GM21367 (cell line): ENCODE measurements at regions not wholly inside any gene's neighbourhood (a gene's known extent, or its start where the extent isn't known, plus 50 kb on each side); places are given as distances from the start of the nearest gene placed in this dataset.

Experiments
- ATAC-seq: cut with Tn5 transposase; IDR thresholded peaks from one replicate; pipeline ENCODE4 v1.9.1; 2021; ENCODE audit not compliant: unreplicated experiment

DNA sequence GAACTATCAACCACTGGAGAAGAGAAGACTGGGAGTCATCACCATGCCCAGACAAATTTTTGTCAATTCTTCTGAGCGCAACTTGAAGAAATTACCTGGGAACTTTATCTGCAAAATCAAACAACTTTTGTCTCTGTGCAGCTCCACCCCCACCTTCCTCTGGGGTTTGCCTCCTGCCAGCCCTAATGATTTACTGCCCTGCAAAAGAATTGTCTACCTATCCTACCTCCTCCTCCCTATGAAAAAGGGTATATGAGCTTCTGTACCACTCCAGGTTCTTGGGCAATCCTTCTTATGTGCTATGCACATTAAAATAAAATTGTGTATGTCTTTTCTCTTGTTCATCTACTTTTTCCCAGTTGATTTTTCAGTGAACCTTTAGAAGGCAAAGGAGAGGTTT lies 191.9 kb downstream of the URB2 start:
- ATAC-seq: no peak

DNA sequence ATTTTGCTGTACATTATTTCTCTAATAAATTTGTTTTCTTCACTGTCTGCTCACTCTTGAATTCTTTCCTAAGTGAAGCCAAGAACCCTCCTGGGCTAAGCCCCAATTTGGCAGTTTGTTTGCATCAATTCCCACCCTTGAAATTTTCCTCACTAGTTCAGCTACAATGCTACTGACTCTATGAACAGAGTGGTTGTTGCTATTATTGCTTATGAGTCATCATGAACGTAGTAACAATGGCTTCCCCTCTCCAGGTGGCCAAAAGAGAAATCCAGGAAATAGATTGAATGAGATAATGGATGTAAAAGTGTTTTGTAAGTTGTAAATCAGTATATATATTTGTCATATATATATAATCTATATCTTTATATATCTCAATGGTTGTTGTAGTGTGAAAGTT lies 193.0 kb downstream of the URB2 start:
- no peak for ATAC-seq

DNA sequence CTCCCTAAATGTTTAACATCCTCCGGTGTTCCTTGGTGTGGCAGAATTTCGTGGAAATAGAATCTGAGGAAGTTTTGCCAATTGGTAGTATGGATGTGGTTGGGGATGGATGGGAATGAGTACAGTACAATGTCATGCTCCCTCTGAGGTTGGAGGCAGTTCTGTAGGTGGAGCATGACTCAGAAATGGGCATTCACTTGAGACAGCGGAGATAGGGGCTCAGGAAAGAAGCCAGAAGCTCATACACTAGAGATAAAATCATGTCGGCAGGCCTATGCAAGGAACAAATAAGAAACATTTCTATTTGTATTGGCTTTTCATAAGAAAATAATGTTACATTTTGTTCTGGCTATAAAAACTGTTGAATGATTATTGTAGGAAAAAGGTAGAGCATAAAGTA lies 196.0 kb downstream of the URB2 start:
- no peak for ATAC-seq

DNA sequence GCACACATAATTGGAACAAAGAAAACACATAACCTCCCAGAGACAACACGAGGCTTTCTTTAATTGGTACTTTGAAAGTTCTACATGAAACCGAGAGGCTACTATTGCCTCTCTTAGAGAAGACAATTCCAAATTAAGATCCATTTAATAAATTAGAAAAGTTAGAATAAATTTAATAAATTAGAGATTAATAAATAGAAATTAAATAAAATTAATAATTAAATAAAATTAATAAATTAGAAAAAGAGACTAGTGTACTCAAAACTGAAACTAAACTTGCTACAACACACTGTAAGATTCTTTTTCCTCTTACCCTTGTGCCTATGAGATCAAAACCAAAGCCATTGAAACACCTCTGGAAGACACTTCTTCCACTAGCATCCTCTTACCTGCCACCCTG lies 199.0 kb downstream of the URB2 start:
- no peak for ATAC-seq

GRCh38 chr1:229828461-229828860 lies 202.4 kb downstream of the URB2 start:
- ATAC-seq: no peak

DNA sequence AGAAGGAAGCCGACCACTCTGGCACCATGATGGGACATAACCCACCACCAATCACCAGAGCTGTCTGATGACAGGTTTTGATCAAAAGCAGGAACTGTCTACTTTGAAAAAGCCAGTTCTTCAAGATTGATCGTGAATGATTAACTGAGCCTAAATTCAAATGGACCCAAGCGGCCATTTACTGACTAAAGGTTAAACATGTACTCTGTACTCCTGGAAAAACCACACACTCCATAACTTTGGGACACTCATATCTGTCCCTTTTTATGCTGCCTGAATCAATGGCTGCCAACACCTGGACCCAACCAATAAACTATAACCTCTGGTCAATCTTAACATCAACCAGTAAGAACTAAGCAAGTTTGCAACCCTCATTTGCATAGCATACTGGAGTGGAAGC lies 206.6 kb downstream of the URB2 start:
- no peak for ATAC-seq

GRCh38 chr1:229834230-229834629 lies 208.2 kb downstream of the URB2 start:
- no peak for ATAC-seq

GRCh38 chr1:229835226-229835625 lies 209.2 kb downstream of the URB2 start:
- no peak for ATAC-seq

DNA sequence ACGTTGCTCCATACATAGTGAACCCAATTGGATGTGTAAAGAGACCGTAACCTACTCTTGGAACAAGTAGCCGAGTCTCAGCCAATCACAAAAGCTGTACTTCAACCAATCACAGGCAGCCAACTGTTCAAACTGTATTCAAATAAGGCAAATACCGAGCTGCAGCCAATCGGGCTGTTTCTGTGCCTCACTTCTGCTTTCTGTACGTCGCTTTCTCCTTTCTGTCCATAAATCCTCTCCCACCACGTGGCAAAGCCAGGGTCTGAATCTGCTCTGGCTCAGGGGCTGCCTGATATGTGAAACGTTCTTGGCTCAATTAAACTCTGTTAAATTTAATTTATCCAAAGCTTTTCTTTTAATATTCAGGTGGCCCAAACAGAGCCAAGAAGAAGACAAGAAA lies 210.3 kb downstream of the URB2 start:
- ATAC-seq: no peak

DNA sequence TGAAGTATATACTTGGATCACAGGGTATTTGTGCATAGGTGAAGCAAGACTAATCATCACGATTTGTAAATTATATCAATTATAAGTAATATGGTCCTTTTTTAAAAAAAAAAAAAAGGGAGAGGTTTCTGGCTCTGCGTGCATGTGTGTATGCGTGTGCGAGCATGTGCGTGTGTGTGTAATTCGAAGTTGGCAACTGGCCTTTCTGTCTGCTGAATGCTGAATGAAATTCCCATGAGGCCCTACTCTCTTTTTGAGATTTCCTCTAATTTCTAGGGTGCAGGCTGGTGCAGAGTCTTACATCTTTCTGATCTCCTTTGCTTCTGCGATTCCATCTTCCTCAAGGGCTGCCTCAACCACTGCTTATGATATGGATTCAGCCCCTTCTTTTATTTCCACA lies 212.2 kb downstream of the URB2 start:
- ATAC-seq: no peak

- ATAC-seq: no peak
Observed at GRCh38 chr1:229839800-229840199, 213.8 kb downstream of the URB2 start.

DNA sequence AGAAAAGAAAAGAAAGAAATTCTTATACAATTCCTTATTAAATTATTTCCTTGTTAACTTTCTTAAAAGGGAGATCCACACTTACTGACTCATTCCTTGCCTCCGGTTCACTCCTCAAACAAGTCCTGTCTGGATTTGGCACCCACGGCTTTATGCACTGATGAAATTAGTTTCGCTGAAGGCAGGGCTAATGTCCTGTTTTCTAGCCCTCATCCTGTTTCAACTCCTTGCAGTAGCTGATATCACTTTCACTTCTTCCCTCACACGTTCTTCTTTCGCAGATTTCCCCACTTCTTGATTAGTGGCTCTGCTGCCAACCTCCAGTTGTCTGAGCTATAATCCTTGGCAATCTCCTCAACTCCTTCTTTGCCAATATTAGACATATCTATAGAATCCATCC lies 215.2 kb downstream of the URB2 start:
- peak; percentile 65 for ATAC-seq

DNA sequence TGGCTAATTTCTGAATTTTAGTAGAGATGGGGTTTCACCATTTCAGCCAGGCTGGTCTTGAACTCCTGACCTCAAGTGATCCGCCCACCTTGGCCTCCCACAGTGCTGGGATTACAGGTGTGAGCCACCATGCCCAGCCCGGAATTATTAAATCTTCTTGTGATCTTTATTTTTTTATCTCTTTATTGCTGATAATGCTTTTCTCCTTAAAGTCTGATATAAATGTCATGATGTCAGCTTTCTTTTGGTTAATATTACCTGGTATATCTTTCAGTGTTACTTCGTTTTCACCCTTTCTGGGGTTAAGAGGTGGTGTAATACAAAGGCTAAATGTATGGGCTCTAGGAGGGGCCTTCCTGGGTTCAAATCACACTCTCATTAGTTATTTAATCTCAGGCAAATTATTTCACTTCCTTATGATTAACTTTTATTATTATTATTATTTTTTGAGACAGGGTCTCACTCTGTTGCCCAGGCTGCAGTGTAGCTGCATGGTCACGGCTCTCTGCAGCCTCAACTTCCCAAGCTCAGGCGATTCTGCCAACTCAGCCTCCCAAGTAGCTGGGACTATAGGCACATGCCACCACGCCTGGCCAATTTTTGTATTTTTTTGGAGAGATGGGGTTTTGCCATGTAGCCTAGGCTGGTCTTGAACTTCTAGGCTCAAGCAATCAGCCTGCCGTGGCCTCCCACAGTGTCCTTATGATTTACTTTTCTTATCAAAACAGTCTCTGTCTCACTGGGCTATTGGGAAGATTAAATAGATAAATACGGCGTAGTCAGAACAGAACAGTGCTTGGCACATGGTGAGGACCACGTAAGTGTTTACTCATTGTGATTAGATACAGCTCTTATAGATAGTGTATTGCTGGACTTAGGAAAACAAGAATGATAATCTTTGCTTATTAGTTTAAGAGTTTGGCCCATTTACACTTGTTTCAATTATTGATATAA lies 216.5 kb downstream of the URB2 start:
- no peak for ATAC-seq

- ATAC-seq: no peak
Observed at GRCh38 chr1:229843627-229844238, 217.7 kb downstream of the URB2 start.

DNA sequence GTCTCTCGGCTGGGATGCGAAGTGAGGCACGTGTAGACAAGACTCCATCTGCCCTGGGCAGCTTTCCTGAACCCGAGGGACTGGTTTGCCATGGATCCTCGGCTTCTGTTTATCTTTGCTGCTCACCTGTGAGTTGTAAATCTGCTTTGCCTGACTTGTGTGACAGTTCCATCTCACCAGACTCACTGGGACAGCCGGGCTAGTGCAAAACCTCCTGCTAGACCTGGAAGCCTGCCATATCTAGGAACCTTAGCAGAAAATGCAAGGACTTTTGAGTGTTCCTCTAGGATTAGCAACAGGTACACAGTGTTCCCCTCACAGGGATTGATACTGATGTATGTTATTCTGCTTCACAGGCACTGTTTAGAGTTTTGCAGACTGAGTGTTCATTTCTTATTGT lies 218.6 kb downstream of the URB2 start:
- ATAC-seq: no peak

GRCh38 chr1:229845410-229846138 lies 219.5 kb downstream of the URB2 start:
- no peak for ATAC-seq

DNA sequence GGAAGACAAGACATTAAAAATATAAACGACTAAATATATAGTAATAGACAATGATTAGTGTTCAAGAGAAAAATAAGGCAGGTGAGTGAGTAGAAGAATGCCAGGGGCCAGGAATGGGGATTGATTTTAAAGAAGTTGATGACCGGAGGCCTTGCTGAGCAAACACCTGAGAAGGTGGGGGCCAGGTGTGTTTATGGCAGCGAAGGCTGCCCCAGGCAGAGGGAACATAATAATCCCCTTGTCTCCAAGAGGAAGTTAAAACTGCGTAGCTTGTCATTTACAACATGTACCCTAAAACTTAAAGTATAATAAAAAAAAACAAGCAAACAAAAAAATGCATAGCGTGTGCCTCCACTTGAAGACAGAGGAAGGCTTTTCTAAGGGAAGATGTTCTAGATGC lies 220.3 kb downstream of the URB2 start:
- ATAC-seq: no peak

DNA sequence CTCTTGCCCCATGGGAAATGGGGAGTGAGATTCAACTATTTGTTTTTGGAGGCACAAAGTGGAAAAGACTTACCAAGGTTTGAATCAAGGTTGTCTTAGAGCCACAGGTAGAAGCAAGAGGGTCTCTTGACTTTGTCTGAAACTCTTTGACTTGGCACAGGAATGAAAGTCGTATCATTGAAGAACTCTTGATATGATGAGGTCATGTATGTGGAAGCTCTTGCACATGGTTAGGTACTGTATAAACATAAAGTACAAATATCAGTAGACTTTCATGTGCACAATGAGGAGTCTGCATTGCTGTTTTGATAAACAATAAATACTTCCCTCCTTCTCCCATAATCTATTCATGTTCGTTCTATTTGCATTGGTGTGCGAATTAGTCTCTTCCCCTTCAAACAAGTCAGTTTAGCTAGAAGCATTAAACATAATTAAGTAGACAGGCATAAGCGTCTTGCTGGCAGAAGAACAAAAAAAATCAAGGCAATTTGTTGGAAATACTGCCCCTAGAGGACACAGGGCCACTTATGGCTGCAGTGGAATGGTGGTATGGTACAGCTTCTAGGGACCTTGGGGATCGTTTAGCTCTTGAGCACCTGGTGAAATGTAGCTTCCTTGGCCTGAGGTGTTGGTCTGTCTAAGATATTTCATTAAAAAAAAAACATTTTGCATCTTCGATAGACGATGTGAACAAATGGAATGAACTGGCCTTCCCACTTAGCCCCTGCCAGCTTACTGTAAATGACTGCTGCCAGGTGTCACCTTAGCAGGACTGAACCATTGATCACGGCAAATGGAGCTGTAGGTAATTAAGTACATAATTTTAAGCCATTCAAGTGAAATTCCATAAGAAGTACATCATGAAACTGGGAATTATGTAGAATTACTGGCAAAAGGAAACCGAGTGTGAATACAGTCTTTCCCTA lies 218.0 kb upstream of the GALNT2 start:
- no peak for ATAC-seq

- ATAC-seq: no peak
Observed at GRCh38 chr1:229851511-229851910, 215.5 kb upstream of the GALNT2 start.

GRCh38 chr1:229853751-229854150 lies 213.3 kb upstream of the GALNT2 start:
- ATAC-seq: no peak

GRCh38 chr1:229854620-229855019 lies 212.4 kb upstream of the GALNT2 start:
- no peak for ATAC-seq
